ENCODE measurements at regions not wholly inside any gene's neighbourhood (a gene's known extent, or its start where the extent isn't known, plus 50 kb on each side); places are given as distances from the start of the nearest gene placed in this dataset.

- no peak overlapping the region for H3K9ac ChIP-seq (ENCODE audit: low read length)
- H3K27me3 ChIP-seq (ENCODE audit: insufficient read depth, low read depth, low read length): no peaks in the 10 kb centered on the region
- H3K4me2 ChIP-seq (ENCODE audit: low read length): no peak overlapping the region
- H3K4me3 ChIP-seq (ENCODE audit: low read length): no peak overlapping the region
- no peaks in the 10 kb centered on the region for H3K9me2 ChIP-seq (ENCODE audit: insufficient read depth, low read length)
- no peaks in the 10 kb centered on the region for H4K20me1 ChIP-seq (ENCODE audit: insufficient read depth)
- no peak overlapping the region for H3K27ac ChIP-seq (ENCODE audit: low read length)
- H3K36me3 ChIP-seq (ENCODE audit: insufficient read depth, low read length): no peaks in the 10 kb centered on the region
- TF ChIP-seq, protein P1, sequence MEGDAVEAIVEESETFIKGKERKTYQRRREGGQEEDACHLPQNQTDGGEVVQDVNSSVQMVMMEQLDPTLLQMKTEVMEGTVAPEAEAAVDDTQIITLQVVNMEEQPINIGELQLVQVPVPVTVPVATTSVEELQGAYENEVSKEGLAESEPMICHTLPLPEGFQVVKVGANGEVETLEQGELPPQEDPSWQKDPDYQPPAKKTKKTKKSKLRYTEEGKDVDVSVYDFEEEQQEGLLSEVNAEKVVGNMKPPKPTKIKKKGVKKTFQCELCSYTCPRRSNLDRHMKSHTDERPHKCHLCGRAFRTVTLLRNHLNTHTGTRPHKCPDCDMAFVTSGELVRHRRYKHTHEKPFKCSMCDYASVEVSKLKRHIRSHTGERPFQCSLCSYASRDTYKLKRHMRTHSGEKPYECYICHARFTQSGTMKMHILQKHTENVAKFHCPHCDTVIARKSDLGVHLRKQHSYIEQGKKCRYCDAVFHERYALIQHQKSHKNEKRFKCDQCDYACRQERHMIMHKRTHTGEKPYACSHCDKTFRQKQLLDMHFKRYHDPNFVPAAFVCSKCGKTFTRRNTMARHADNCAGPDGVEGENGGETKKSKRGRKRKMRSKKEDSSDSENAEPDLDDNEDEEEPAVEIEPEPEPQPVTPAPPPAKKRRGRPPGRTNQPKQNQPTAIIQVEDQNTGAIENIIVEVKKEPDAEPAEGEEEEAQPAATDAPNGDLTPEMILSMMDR (IDR thresholded peaks at IDR 0.05; ENCODE audit: poor library complexity, severe bottlenecking): no peak
- TF ChIP-seq EP300 (conservative IDR thresholded peaks at IDR 0.05; ENCODE audit: poor library complexity, severe bottlenecking) (no peak), SMC3 (conservative IDR thresholded peaks at IDR 0.05; ENCODE audit: poor library complexity) (no peak), MXI1 (conservative IDR thresholded peaks at IDR 0.05; ENCODE audit: poor library complexity, severe bottlenecking) (no peak), POLR2AphosphoS5 (IDR thresholded peaks at IDR 0.05) (no peak), RAD21 (conservative IDR thresholded peaks at IDR 0.05) (no peak), EZH2 (IDR thresholded peaks at IDR 0.05; ENCODE audit: borderline replicate concordance, insufficient read depth, low read length, poor library complexity, severe bottlenecking) (no peak), TAF1 (IDR thresholded peaks at IDR 0.05; ENCODE audit: low read depth) (no peak)
- TF ChIP-seq, protein P2, sequence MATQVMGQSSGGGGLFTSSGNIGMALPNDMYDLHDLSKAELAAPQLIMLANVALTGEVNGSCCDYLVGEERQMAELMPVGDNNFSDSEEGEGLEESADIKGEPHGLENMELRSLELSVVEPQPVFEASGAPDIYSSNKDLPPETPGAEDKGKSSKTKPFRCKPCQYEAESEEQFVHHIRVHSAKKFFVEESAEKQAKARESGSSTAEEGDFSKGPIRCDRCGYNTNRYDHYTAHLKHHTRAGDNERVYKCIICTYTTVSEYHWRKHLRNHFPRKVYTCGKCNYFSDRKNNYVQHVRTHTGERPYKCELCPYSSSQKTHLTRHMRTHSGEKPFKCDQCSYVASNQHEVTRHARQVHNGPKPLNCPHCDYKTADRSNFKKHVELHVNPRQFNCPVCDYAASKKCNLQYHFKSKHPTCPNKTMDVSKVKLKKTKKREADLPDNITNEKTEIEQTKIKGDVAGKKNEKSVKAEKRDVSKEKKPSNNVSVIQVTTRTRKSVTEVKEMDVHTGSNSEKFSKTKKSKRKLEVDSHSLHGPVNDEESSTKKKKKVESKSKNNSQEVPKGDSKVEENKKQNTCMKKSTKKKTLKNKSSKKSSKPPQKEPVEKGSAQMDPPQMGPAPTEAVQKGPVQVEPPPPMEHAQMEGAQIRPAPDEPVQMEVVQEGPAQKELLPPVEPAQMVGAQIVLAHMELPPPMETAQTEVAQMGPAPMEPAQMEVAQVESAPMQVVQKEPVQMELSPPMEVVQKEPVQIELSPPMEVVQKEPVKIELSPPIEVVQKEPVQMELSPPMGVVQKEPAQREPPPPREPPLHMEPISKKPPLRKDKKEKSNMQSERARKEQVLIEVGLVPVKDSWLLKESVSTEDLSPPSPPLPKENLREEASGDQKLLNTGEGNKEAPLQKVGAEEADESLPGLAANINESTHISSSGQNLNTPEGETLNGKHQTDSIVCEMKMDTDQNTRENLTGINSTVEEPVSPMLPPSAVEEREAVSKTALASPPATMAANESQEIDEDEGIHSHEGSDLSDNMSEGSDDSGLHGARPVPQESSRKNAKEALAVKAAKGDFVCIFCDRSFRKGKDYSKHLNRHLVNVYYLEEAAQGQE (IDR thresholded peaks at IDR 0.05; ENCODE audit: borderline replicate concordance): no peak
- H3F3A ChIP-seq (ENCODE audit: insufficient read depth, low read length, poor library complexity, severe bottlenecking): no peaks in the 10 kb centered on the region
- H2AFZ ChIP-seq (ENCODE audit: low read depth, low read length): no peak overlapping the region
- no peaks in the 10 kb centered on the region for H3K9me3 ChIP-seq (ENCODE audit: low read length)
- H3K79me2 ChIP-seq (replicated peaks; ENCODE audit: insufficient read depth, low read length): no peaks in the 10 kb centered on the region
Measured at GRCh38 chr2:7612969-7613368, 695.8 kb downstream of the RNF144A start.

DNA sequence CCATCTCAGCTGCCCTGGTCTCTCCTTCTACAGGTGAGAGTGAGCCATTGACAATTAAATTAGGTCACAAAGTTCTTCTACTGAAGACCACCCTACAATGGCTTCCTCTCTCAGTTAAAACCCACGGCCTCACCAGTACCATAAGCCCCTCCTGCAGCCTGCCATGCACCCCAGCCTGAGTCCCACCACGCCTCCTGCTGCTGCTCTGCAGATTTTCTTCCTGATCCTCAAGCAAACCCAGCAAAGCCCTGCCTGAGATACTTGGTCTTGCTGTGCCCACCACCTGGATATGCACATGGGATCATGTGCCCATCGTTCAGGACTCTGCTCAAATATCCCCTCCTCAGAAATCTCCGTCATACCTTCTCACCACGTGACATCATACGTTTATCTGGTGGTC lies 696.6 kb downstream of the RNF144A start:
- H3K9me3 ChIP-seq (ENCODE audit: low read length): no peaks in the 10 kb centered on the region
- no peaks in the 10 kb centered on the region for H3K36me3 ChIP-seq (ENCODE audit: insufficient read depth, low read length)
- H3K27me3 ChIP-seq (ENCODE audit: insufficient read depth, low read depth, low read length): no peaks in the 10 kb centered on the region
- H3K9me2 ChIP-seq (ENCODE audit: insufficient read depth, low read length): no peaks in the 10 kb centered on the region
- TF ChIP-seq MXI1 (conservative IDR thresholded peaks at IDR 0.05; ENCODE audit: poor library complexity, severe bottlenecking) (no peak), RAD21 (conservative IDR thresholded peaks at IDR 0.05) (no peak), SMC3 (conservative IDR thresholded peaks at IDR 0.05; ENCODE audit: poor library complexity) (no peak), TAF1 (IDR thresholded peaks at IDR 0.05; ENCODE audit: low read depth) (no peak), POLR2AphosphoS5 (IDR thresholded peaks at IDR 0.05) (no peak)
- H3K4me3 ChIP-seq (ENCODE audit: low read length): no peak overlapping the region
- no peak overlapping the region for H2AFZ ChIP-seq (ENCODE audit: low read depth, low read length)
- no peaks in the 10 kb centered on the region for H3K79me2 ChIP-seq (replicated peaks; ENCODE audit: insufficient read depth, low read length)
- H3K27ac ChIP-seq (ENCODE audit: low read length): no peak overlapping the region
- no peaks in the 10 kb centered on the region for H3F3A ChIP-seq (ENCODE audit: insufficient read depth, low read length, poor library complexity, severe bottlenecking)
- H4K20me1 ChIP-seq (ENCODE audit: insufficient read depth): no peaks in the 10 kb centered on the region
- H3K4me2 ChIP-seq (ENCODE audit: low read length): no peak overlapping the region
- H3K9ac ChIP-seq (ENCODE audit: low read length): no peak overlapping the region

Measured in neural cell (in vitro differentiated cells).